ENCODE measurements at regions not wholly inside any gene's neighbourhood (a gene's known extent, or its start where the extent isn't known, plus 50 kb on each side); places are given as distances from the start of the nearest gene placed in this dataset.

- TF ChIP-seq PRDM10 (tag by site-specific recombination; IDR thresholded peaks at IDR 0.05) (no peak), ZNF76 (tag by site-specific recombination; IDR thresholded peaks at IDR 0.05; ENCODE audit: borderline replicate concordance, low read depth) (no peak), PRDM4 (tag by site-specific recombination; IDR thresholded peaks at IDR 0.05) (no peak), HOXA7 (CRISPR knock-in tag; IDR thresholded peaks at IDR 0.05; ENCODE audit: borderline replicate concordance) (no peak), SALL2 (tag by site-specific recombination; IDR thresholded peaks at IDR 0.05; ENCODE audit: borderline replicate concordance) (no peak), KLF9 (tag by site-specific recombination; IDR thresholded peaks at IDR 0.05; ENCODE audit: low read depth) (no peak)
These were observed 91.7 kb downstream of the CYP26A1 start (continued) for GRCh38 chr10:93165367-93165766.

- no peaks in the 10 kb centered on the region for H3K9me3 ChIP-seq (ENCODE audit: control insufficient read depth, insufficient read depth, low read depth, low read length)
- ChIA-PET POLR2A (no interaction called here), CTCF (interaction anchor here (0.6 kb wide), 1 partner anchor 730 kb away, joined by 4 read pairs; no protein-coding TSS in a partner anchor)
- H3K4me3 ChIP-seq (ENCODE audit: low read depth, low read length) = no peak overlapping the region
- H3K36me3 ChIP-seq (ENCODE audit: control insufficient read depth in 2 of 2, insufficient read depth in 1 of 2, low read length in 2 of 2) = no peaks in the 10 kb centered on the region
- no peak overlapping the region for H3K27ac ChIP-seq (ENCODE audit: extremely low read depth, low read depth, low read length)
- no peaks in the 10 kb centered on the region for H3K4me1 ChIP-seq (ENCODE audit: control insufficient read depth, insufficient read depth, low read length)
- no peak for TF ChIP-seq ZNF623 (tag by site-specific recombination; IDR thresholded peaks at IDR 0.05)
- TF ChIP-seq ZNF785 (tag by site-specific recombination; IDR thresholded peaks at IDR 0.05) = no peak
- no peak for TF ChIP-seq TSHZ1 (tag by site-specific recombination; IDR thresholded peaks at IDR 0.05; ENCODE audit: borderline replicate concordance)
- no peak for TF ChIP-seq ZNF596 (tag by site-specific recombination; IDR thresholded peaks at IDR 0.05)
- TF ChIP-seq ZNF610 (tag by site-specific recombination; IDR thresholded peaks at IDR 0.05; ENCODE audit: borderline replicate concordance) = no peak
- no peak for TF ChIP-seq ZNF707 (tag by site-specific recombination; IDR thresholded peaks at IDR 0.05)
- no peak for TF ChIP-seq SALL2 (tag by site-specific recombination; IDR thresholded peaks at IDR 0.05; ENCODE audit: borderline replicate concordance)
- TF ChIP-seq ZNF433 (tag by site-specific recombination; IDR thresholded peaks at IDR 0.05; ENCODE audit: low read depth) = no peak
- TF ChIP-seq ZNF23 (tag by site-specific recombination; IDR thresholded peaks at IDR 0.05; ENCODE audit: borderline replicate concordance) = no peak
- TF ChIP-seq ZNF529 (tag by site-specific recombination; IDR thresholded peaks at IDR 0.05; ENCODE audit: insufficient replicate concordance) = no peak
- no peak for TF ChIP-seq ZNF221 (tag by site-specific recombination; IDR thresholded peaks at IDR 0.05; ENCODE audit: borderline replicate concordance)
- TF ChIP-seq ZNF558 (tag by site-specific recombination; IDR thresholded peaks at IDR 0.05) = no peak
- no peak for TF ChIP-seq ZNF366 (tag by site-specific recombination; conservative IDR thresholded peaks at IDR 0.05)
- TF ChIP-seq ZNF174 (tag by site-specific recombination; IDR thresholded peaks at IDR 0.05) = no peak
- no peak for TF ChIP-seq SCRT1 (tag by site-specific recombination; IDR thresholded peaks at IDR 0.05; ENCODE audit: borderline replicate concordance)
- no peak for TF ChIP-seq BCL11B (tag by site-specific recombination; IDR thresholded peaks at IDR 0.05; ENCODE audit: low read depth)
- no peak for TF ChIP-seq ZNF768 (tag by site-specific recombination; IDR thresholded peaks at IDR 0.05)
- no peak for TF ChIP-seq TRIM28 (IDR thresholded peaks at IDR 0.05; ENCODE audit: borderline replicate concordance, low read length)
- TF ChIP-seq ZNF561 (tag by site-specific recombination; IDR thresholded peaks at IDR 0.05; ENCODE audit: borderline replicate concordance) = no peak
These were observed 92.4 kb downstream of the CYP26A1 start for GRCh38 chr10:93166134-93166533.
